GM19468 (cell line): ENCODE measurements at regions not wholly inside any gene's neighbourhood (a gene's known extent, or its start where the extent isn't known, plus 50 kb on each side); places are given as distances from the start of the nearest gene placed in this dataset.
A peak's percentile ranks its signal among the peaks of the same experiment; 100 is the strongest.
"Not testable (repeated sequence)": the region's sequence is repeated elsewhere in the genome, so short reads cannot be mapped to it uniquely, and the experiment has no call there.

Experiments used
- ATAC-seq: cut with Tn5 transposase; IDR thresholded peaks from one replicate; pipeline ENCODE4 v1.9.1; 2021; ENCODE audit warnings: mild to moderate bottlenecking, moderate library complexity, moderate number of reproducible peaks; ENCODE audit not compliant: unreplicated experiment; ENCODE audit errors: extremely low read depth

GRCh38 chr11:103584021-103584420 is 452.4 kb upstream of the DDI1 start:
- no peak for ATAC-seq

- no peak for ATAC-seq
Measured at GRCh38 chr11:103584720-103585119, 451.7 kb upstream of the DDI1 start.

- ATAC-seq: no peak
Measured at GRCh38 chr11:103585401-103585800, 451.0 kb upstream of the DDI1 start.

- ATAC-seq: no peak
Measured at GRCh38 chr11:103585911-103586310, 450.5 kb upstream of the DDI1 start.

- ATAC-seq: no peak
Measured at GRCh38 chr11:103586756-103587155, 449.7 kb upstream of the DDI1 start.

GRCh38 chr11:103587901-103588788 is 448.3 kb upstream of the DDI1 start:
- no peak for ATAC-seq

GRCh38 chr11:103591554-103591953 is 444.9 kb upstream of the DDI1 start:
- no peak for ATAC-seq

GRCh38 chr11:103594283-103594682 is 442.2 kb upstream of the DDI1 start:
- ATAC-seq: no peak

- ATAC-seq: no peak
Measured at GRCh38 chr11:103596315-103596714, 440.1 kb upstream of the DDI1 start.

- ATAC-seq: peak; percentile 76
Measured at GRCh38 chr11:103601225-103601846, 435.1 kb upstream of the DDI1 start.

GRCh38 chr11:103602840-103603239 is 433.6 kb upstream of the DDI1 start:
- no peak for ATAC-seq

- ATAC-seq: no peak
Measured at GRCh38 chr11:103604310-103604709, 432.1 kb upstream of the DDI1 start.

- no peak for ATAC-seq
Measured at GRCh38 chr11:103608566-103608965, 427.9 kb upstream of the DDI1 start.

GRCh38 chr11:103609117-103610066 is 427.0 kb upstream of the DDI1 start:
- no peak for ATAC-seq

- ATAC-seq: no peak
Measured at GRCh38 chr11:103610435-103610834, 426.0 kb upstream of the DDI1 start.

- ATAC-seq: not testable (repeated sequence)
Measured at GRCh38 chr11:103611526-103612260, 424.7 kb upstream of the DDI1 start.

- not testable (repeated sequence) for ATAC-seq
Measured at GRCh38 chr11:103612451-103612850, 424.0 kb upstream of the DDI1 start.

- ATAC-seq: not testable (repeated sequence)
Measured at GRCh38 chr11:103616586-103616985, 419.9 kb upstream of the DDI1 start.

GRCh38 chr11:103618528-103618927 is 417.9 kb upstream of the DDI1 start:
- no peak for ATAC-seq

GRCh38 chr11:103619480-103619879 is 417.0 kb upstream of the DDI1 start:
- ATAC-seq: no peak
